ENCODE measurements at regions not wholly inside any gene's neighbourhood (a gene's known extent, or its start where the extent isn't known, plus 50 kb on each side); places are given as distances from the start of the nearest gene placed in this dataset.

- TF ChIP-seq CTCF (IDR thresholded peaks at IDR 0.05) (no peak), POLR2AphosphoS5 (IDR thresholded peaks at IDR 0.05) (no peak)
Measured at GRCh38 chr7:121777672-121778071, 95.3 kb upstream of the PTPRZ1 start.

Data from breast epithelium (tissue), 3 donors.